Stomach smooth muscle (tissue), 2 donors: ENCODE measurements at regions not wholly inside any gene's neighbourhood (a gene's known extent, or its start where the extent isn't known, plus 50 kb on each side); places are given as distances from the start of the nearest gene placed in this dataset.

Experiments
- H3K27ac ChIP-seq: one replicate; pipeline ENCODE4 v1.7.0; 2013; ENCODE audit warnings: mild to moderate bottlenecking, low read length, inconsistent platforms
- H3K27me3 ChIP-seq, 2 donors: one replicate each; pipeline ENCODE4 v1.7.0; 2013; ENCODE audit warnings: low read length in 2 of 2; ENCODE audit not compliant: insufficient read depth in 2 of 2, control insufficient read depth in 1 of 2
- H3K36me3 ChIP-seq, 2 donors: one replicate each; pipeline ENCODE4 v1.7.0; 2013; ENCODE audit warnings: low read length in 2 of 2; ENCODE audit not compliant: control insufficient read depth in 2 of 2, insufficient read depth in 2 of 2
- H3K4me1 ChIP-seq: one replicate; pipeline ENCODE4 v1.7.0; 2013; ENCODE audit warnings: low read length; ENCODE audit not compliant: control insufficient read depth, insufficient read depth
- H3K4me3 ChIP-seq, 2 donors: one replicate each; pipeline ENCODE4 v1.7.0; 2013; ENCODE audit warnings: low read length in 2 of 2
- H3K9ac ChIP-seq, 2 donors: one replicate each; pipeline ENCODE4 v1.7.0; 2013; ENCODE audit warnings: low read length in 2 of 2, mild to moderate bottlenecking in 1 of 2
- H3K9me3 ChIP-seq, 2 donors: one replicate each; pipeline ENCODE4 v1.7.0; 2013; ENCODE audit warnings: low read length in 2 of 2; ENCODE audit not compliant: control insufficient read depth in 2 of 2
- donor health status: healthy.
- donor health status: Pancreatic carcinoma.

GRCh38 chr12:98222135-98222534, 293.3 kb upstream of the TMPO start:
- Histone ChIP-seq H3K9ac (no peak overlapping the region), H3K4me1 (no peaks in the 10 kb centered on the region), H3K36me3 (no peaks in the 10 kb centered on the region), H3K4me3 (no peak overlapping the region), H3K27me3 (no peaks in the 10 kb centered on the region), H3K27ac (no peak overlapping the region), H3K9me3 (no peaks in the 10 kb centered on the region)

GRCh38 chr12:98224584-98225221, 290.7 kb upstream of the TMPO start:
- H3K27ac ChIP-seq, result no peak overlapping the region
- H3K4me1 ChIP-seq, result no peaks in the 10 kb centered on the region
- H3K4me3 ChIP-seq, result no peak overlapping the region
- H3K27me3 ChIP-seq, result no peaks in the 10 kb centered on the region
- no peak overlapping the region for H3K9ac ChIP-seq
- H3K9me3 ChIP-seq, result no peaks in the 10 kb centered on the region
- no peaks in the 10 kb centered on the region for H3K36me3 ChIP-seq

- H3K27me3 ChIP-seq, result no peaks in the 10 kb centered on the region
- no peak overlapping the region for H3K4me3 ChIP-seq
- no peaks in the 10 kb centered on the region for H3K9me3 ChIP-seq
- H3K4me1 ChIP-seq, result no peaks in the 10 kb centered on the region
- H3K27ac ChIP-seq, result no peak overlapping the region
- no peaks in the 10 kb centered on the region for H3K36me3 ChIP-seq
- no peak overlapping the region for H3K9ac ChIP-seq
Measured at GRCh38 chr12:98227162-98227561, 288.2 kb upstream of the TMPO start.

GRCh38 chr12:98228683-98229539, 286.5 kb upstream of the TMPO start:
- H3K27me3 ChIP-seq, result no peaks in the 10 kb centered on the region
- H3K4me1 ChIP-seq, result no peaks in the 10 kb centered on the region
- no peak overlapping the region for H3K27ac ChIP-seq
- no peaks in the 10 kb centered on the region for H3K36me3 ChIP-seq
- no peak overlapping the region for H3K9ac ChIP-seq
- H3K4me3 ChIP-seq, result no peak overlapping the region
- no peaks in the 10 kb centered on the region for H3K9me3 ChIP-seq

GRCh38 chr12:98229540-98229924, 285.9 kb upstream of the TMPO start:
- H3K4me3 ChIP-seq, result no peak overlapping the region
- H3K4me1 ChIP-seq, result no peaks in the 10 kb centered on the region
- H3K9me3 ChIP-seq, result no peaks in the 10 kb centered on the region
- no peak overlapping the region for H3K27ac ChIP-seq
- H3K36me3 ChIP-seq, result no peaks in the 10 kb centered on the region
- no peaks in the 10 kb centered on the region for H3K27me3 ChIP-seq
- no peak overlapping the region for H3K9ac ChIP-seq

- H3K27me3 ChIP-seq, result no peaks in the 10 kb centered on the region
- no peak overlapping the region for H3K9ac ChIP-seq
- no peaks in the 10 kb centered on the region for H3K36me3 ChIP-seq
- no peaks in the 10 kb centered on the region for H3K4me1 ChIP-seq
- no peaks in the 10 kb centered on the region for H3K9me3 ChIP-seq
- no peak overlapping the region for H3K27ac ChIP-seq
- no peak overlapping the region for H3K4me3 ChIP-seq
Measured at GRCh38 chr12:98232753-98233390, 282.5 kb upstream of the TMPO start.

GRCh38 chr12:98235301-98235700, 280.1 kb upstream of the TMPO start:
- Histone ChIP-seq H3K36me3 (no peaks in the 10 kb centered on the region), H3K9me3 (no peaks in the 10 kb centered on the region), H3K9ac (no peak overlapping the region), H3K27ac (no peak overlapping the region), H3K4me3 (no peak overlapping the region), H3K4me1 (no peaks in the 10 kb centered on the region), H3K27me3 (no peaks in the 10 kb centered on the region)

- no peak overlapping the region for H3K27ac ChIP-seq
Measured at GRCh38 chr12:98238515-98239130, 276.8 kb upstream of the TMPO start.

GRCh38 chr12:98243190-98243589, 272.2 kb upstream of the TMPO start:
- no peaks in the 10 kb centered on the region for H3K36me3 ChIP-seq
- H3K9me3 ChIP-seq, result peaks cover 0 to 3% of the 10 kb centered on the region in 2 donors
- H3K9ac ChIP-seq, result no peak overlapping the region
- no peaks in the 10 kb centered on the region for H3K27me3 ChIP-seq
- H3K4me3 ChIP-seq, result no peak overlapping the region
- H3K27ac ChIP-seq, result no peak overlapping the region
- H3K4me1 ChIP-seq, result no peaks in the 10 kb centered on the region

More at GRCh38 chr12:98238515-98239130, 276.8 kb upstream of the TMPO start:
- Histone ChIP-seq H3K4me1 (no peaks in the 10 kb centered on the region), H3K9me3 (peaks cover 0 to 3% of the 10 kb centered on the region in 2 donors), H3K9ac (no peak overlapping the region), H3K4me3 (no peak overlapping the region), H3K36me3 (no peaks in the 10 kb centered on the region), H3K27me3 (no peaks in the 10 kb centered on the region)

- H3K27me3 ChIP-seq, result no peaks in the 10 kb centered on the region
- no peak overlapping the region for H3K27ac ChIP-seq
- H3K9ac ChIP-seq, result no peak overlapping the region
- no peaks in the 10 kb centered on the region for H3K36me3 ChIP-seq
- peaks cover 0 to 3% of the 10 kb centered on the region in 2 donors for H3K9me3 ChIP-seq
- H3K4me1 ChIP-seq, result no peaks in the 10 kb centered on the region
- no peak overlapping the region for H3K4me3 ChIP-seq
Measured at GRCh38 chr12:98244136-98244535, 271.3 kb upstream of the TMPO start.
